Astrocyte of the spinal cord (primary cell): ENCODE measurements at regions not wholly inside any gene's neighbourhood (a gene's known extent, or its start where the extent isn't known, plus 50 kb on each side); places are given as distances from the start of the nearest gene placed in this dataset.
A peak's percentile ranks its signal among the peaks of the same experiment; 100 is the strongest.
"Not testable (repeated sequence)": the region's sequence is repeated elsewhere in the genome, so short reads cannot be mapped to it uniquely, and the experiment has no call there.

ENCODE experiments used
- DNase-seq: peaks from one replicate; pipeline ENCODE4 v3.0.0; 2011; ENCODE audit warnings: low read depth, low spot score
- H3K4me3 ChIP-seq: 2 replicates; pipeline ENCODE4 v1.5.1; 2011; ENCODE audit warnings: low read depth, mild to moderate bottlenecking, low read length, moderate library complexity
- CTCF ChIP-seq: IDR thresholded peaks from 2 replicates; pipeline ENCODE4 v1.5.1; 2012; ENCODE audit warnings: low read depth, mild to moderate bottlenecking, low read length, inconsistent platforms
- in situ Hi-C: cut with HindIII; loops from 2 replicates; pipeline ENCODE4 v1.10.0; 2017; ENCODE audit warnings: low sequenced_read_pairs

GRCh38 chr3:8052659-8053058 lies 449.0 kb upstream of the LMCD1 start:
- TF ChIP-seq CTCF: no peak
- in situ Hi-C loops: no loop called here
- H3K4me3 ChIP-seq: no peak overlapping the region
- peak; percentile 72 for DNase-seq

- DNase-seq, H3K4me3 ChIP-seq, in situ Hi-C loops: not testable (repeated sequence)
Observed at GRCh38 chr3:8068135-8068534, 433.5 kb upstream of the LMCD1 start.

GRCh38 chr3:8069471-8069870 lies 432.2 kb upstream of the LMCD1 start:
- no peak for TF ChIP-seq CTCF
- DNase-seq: peak; percentile 8
- in situ Hi-C loops: no loop called here
- no peak overlapping the region for H3K4me3 ChIP-seq

GRCh38 chr3:8070011-8070410 lies 431.6 kb upstream of the LMCD1 start:
- in situ Hi-C loops: no loop called here
- no peak for TF ChIP-seq CTCF
- no peak overlapping the region for H3K4me3 ChIP-seq
- DNase-seq: peak; percentile 58

GRCh38 chr3:8074740-8075139 lies 426.9 kb upstream of the LMCD1 start:
- in situ Hi-C loops, DNase-seq, H3K4me3 ChIP-seq: not testable (repeated sequence)

- in situ Hi-C loops: no loop called here
- TF ChIP-seq CTCF: no peak
- no peak for DNase-seq
- H3K4me3 ChIP-seq: no peak overlapping the region
Observed at GRCh38 chr3:8077126-8077525, 424.5 kb upstream of the LMCD1 start.

- TF ChIP-seq CTCF: no peak
- in situ Hi-C loops: no loop called here
Observed at GRCh38 chr3:8080464-8080863, 421.2 kb upstream of the LMCD1 start.

GRCh38 chr3:8085498-8085897 lies 416.1 kb upstream of the LMCD1 start:
- in situ Hi-C loops: no loop called here
- DNase-seq: no peak
- no peak for TF ChIP-seq CTCF
- no peak overlapping the region for H3K4me3 ChIP-seq

More at GRCh38 chr3:8080464-8080863, 421.2 kb upstream of the LMCD1 start:
- no peak overlapping the region for H3K4me3 ChIP-seq
- no peak for DNase-seq
